GM18507 (cell line): ENCODE measurements at regions not wholly inside any gene's neighbourhood (a gene's known extent, or its start where the extent isn't known, plus 50 kb on each side); places are given as distances from the start of the nearest gene placed in this dataset.
"Not testable (repeated sequence)": the region's sequence is repeated elsewhere in the genome, so short reads cannot be mapped to it uniquely, and the experiment has no call there.

Source experiments
- DNase-seq: peaks from one replicate; pipeline ENCODE4 v3.0.0; 2011; ENCODE audit warnings: low read depth; ENCODE audit not compliant: insufficient read length; ENCODE audit errors: extremely low spot score
- FAIRE-seq: peaks from 2 replicates; lab custom pipeline; 2011; peaks lifted over from hg19 to GRCh38; lab: Jason Lieb, UNC

DNA sequence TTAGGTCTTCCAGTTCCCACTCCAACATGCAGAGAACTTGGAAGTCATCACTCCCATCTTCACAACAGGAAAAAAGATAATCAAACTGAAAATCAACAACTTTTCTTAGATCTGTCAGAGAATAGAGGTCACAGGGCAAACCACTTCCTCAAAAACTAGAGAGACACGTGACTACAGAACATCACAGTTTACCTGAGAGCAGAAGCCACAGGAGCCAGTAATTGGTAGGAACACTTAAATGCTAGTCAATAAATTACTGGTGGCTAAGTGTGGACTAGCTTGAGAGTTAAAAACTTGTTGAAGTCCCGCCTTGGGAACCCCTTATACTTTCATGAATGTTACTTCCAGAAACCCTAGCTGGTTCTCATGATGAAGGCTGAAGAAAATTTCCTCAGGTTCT, 81.1 kb downstream of the THSD1 start:
- not testable (repeated sequence) for DNase-seq
- FAIRE-seq, result peak; percentile 85

DNA sequence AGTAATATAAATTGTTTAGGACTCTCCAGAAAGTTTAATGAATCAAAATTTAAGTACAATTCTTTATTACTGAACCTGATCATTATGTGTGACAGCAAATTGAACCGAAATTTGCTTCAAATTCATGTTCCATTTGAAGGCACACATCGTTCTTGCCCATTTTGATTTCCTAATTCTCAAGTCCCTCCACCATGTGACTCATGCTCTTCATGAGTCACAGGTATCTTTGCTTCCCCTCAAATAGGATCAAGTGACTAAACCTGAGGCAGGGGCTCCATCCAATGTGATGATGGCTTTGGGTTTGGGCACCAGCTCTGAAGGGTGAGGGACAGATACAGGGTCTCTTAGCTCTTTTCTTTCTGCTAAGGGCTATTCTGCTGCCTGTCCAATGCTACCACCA, 86.1 kb downstream of the THSD1 start:
- FAIRE-seq (no peak), DNase-seq (no peak)

- DNase-seq, FAIRE-seq: not testable (repeated sequence)
Measured at GRCh38 chr13:52309833-52310232, 96.1 kb downstream of the THSD1 start.

DNA sequence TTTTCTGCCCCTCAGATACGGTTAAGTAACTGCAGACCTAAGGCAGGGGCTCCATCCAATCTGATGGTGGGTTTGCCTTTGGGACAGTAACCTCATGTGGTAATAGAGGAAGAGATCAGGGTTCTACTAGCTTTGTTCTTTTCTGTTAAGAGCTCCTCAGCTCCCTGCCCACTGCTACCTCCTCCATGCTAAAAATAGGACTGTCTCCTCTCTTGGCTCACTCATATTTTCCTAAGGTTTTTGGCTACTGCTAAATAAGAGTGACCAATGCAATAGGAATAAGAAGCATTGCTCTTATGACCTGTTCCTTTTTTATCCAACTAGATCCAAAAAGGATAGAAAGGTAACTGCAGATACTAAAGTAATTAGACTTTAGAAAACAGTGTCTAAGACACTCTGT, 99.6 kb downstream of the THSD1 start:
- FAIRE-seq, DNase-seq: not testable (repeated sequence)

- not testable (repeated sequence) for DNase-seq, FAIRE-seq
Measured at GRCh38 chr13:52303098-52303497, 102.9 kb downstream of the THSD1 start.

DNA sequence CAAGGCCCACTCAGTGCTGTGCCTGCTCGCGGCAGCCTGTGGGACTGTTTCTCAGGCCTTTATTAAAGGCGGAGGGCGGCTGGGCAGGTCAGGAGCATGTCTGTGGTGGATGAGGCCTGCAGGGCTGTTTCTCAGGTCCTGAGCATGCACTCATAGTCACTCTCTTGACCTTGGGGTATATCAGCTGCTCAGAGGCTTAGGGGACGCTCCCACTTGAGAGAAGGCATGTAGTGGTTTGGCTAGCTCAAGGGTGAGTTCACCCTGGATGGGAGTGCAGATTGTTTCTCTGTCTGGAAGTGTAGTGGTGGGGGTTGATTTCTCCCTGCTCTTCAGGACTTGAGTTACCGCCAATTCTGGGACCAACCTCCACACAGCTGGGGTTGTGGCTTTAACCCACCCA, 103.3 kb downstream of the THSD1 start:
- not testable (repeated sequence) for DNase-seq, FAIRE-seq

GRCh38 chr13:52301810-52302400, 104.1 kb downstream of the THSD1 start:
- not testable (repeated sequence) for FAIRE-seq, DNase-seq

GRCh38 chr13:52298079-52298661, 107.8 kb downstream of the THSD1 start:
- not testable (repeated sequence) for FAIRE-seq, DNase-seq

DNA sequence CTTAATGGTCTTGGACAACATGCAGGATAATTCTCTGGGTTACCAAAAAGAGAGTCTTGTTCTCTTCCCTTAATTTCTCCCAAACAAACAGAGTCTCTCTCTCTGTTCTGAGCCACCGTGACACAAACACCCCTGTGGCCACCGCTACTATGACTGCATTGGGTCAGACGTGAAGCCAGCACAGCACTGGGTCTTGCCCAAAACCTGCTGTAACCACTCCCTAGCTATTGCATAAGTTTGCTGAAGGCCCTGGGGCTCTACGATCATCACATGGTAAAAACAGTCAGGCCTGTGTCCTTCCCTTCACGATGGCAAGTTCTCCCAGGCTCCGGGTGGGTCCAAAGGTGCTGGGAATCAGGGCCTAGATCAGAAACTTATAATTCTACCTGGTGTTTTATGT, 117.1 kb downstream of the THSD1 start:
- not testable (repeated sequence) for FAIRE-seq, DNase-seq

GRCh38 chr13:52281387-52281786, 122.0 kb upstream of the NEK3 start:
- FAIRE-seq, DNase-seq: not testable (repeated sequence)

DNA sequence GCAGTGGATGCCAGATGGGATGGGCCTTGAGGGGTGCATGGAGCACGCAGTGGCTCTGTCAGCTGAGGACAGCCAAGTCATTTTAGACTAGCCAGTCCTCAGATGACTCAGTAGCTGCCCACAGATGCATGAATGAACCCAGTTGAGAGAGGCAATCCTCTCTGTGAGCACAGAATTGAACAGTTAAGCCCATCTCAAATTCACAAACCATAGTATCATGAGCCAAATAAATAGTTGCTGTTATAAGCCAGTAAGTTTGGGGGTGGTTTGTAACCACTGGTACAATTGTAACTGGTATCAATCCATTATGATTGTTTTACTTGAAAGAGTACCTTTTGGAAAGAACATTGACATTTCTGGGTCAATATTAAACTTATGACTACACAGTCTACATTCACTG, 120.0 kb upstream of the NEK3 start:
- not testable (repeated sequence) for DNase-seq, FAIRE-seq

DNA sequence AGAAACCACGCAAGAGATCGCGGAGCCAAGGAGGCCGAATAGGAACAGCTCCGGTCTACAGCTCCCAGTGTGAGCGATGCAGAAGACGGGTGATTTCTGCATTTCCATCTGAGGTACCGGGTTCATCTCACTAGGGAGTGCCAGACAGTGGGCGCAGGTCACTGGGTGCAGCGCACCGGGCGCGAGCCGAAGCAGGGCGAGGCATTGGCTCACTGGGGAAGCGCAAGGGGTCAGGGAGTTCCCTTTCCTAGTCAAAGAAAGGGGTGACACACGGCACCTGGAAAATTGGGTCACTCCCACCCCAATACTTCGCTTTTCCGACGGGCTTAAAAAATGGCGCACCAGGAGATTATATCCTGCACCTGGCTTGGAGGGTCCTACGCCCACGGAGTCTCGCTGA, 94.9 kb upstream of the NEK3 start:
- not testable (repeated sequence) for DNase-seq, FAIRE-seq

- not testable (repeated sequence) for DNase-seq
- FAIRE-seq, result peak; percentile 54
Measured at GRCh38 chr13:52240752-52241151, 81.4 kb upstream of the NEK3 start.

DNA sequence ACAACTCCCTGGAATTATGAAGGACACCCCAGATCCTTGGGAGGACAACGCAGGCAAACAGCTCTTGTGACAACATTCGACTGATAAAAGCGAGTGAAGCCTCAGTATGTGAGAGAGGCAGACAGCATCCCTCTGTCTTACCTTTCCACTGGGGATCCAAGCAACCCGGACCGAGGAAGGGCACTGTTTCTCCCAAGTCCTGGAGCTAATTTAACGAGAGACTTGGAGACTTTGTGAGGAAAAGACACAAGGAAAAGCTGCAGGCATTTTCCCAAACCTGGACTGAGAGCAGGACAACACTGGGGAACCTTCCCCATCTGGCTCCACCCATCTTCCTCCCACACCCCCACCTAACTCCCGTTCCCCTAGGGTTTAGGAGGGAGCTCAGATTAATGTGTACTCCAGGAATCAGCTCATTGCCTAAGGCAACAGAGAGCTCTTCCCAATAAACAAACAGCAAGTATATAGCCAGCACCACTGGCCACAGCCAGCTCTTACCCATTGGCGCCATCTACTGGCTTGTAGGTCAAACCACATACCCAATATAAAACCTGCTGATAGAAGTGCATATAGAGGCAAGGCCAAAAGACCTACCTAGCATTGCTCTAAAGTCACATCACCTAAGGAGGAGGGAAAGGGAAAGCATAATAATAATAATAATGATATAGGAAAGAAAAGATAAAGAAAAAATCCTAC, 76.7 kb upstream of the NEK3 start:
- peak; percentile 79 for FAIRE-seq
- DNase-seq, result not testable (repeated sequence)

- not testable (repeated sequence) for DNase-seq, FAIRE-seq
Measured at GRCh38 chr13:52234928-52235327, 75.5 kb upstream of the NEK3 start.

DNA sequence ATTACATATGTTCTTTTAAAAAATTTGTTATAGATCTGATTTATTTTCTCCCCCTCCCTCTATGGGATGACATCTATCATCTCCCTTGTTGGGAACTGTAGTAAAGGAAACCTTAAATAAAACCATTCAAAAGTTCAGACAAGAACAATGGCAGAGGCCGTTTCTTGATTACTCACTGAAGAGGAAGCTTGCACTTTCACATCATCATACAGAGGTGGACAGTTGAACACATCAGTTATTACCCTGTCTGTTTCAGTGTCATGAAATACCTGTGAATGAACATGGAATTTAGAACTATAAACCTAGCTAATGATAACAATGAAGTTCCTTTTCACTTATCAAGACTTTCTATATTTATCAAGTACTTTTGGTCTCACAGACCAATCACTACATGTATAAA, 63.7 kb upstream of the NEK3 start:
- not testable (repeated sequence) for DNase-seq
- peak; percentile 80 for FAIRE-seq

GRCh38 chr13:52213920-52214319, 54.5 kb upstream of the NEK3 start:
- not testable (repeated sequence) for DNase-seq, FAIRE-seq

- not testable (repeated sequence) for DNase-seq, FAIRE-seq
Measured at GRCh38 chr13:52212886-52213285, 53.5 kb upstream of the NEK3 start.

- FAIRE-seq, DNase-seq: not testable (repeated sequence)
Measured at GRCh38 chr13:52211416-52211776, 52.0 kb upstream of the NEK3 start.

DNA sequence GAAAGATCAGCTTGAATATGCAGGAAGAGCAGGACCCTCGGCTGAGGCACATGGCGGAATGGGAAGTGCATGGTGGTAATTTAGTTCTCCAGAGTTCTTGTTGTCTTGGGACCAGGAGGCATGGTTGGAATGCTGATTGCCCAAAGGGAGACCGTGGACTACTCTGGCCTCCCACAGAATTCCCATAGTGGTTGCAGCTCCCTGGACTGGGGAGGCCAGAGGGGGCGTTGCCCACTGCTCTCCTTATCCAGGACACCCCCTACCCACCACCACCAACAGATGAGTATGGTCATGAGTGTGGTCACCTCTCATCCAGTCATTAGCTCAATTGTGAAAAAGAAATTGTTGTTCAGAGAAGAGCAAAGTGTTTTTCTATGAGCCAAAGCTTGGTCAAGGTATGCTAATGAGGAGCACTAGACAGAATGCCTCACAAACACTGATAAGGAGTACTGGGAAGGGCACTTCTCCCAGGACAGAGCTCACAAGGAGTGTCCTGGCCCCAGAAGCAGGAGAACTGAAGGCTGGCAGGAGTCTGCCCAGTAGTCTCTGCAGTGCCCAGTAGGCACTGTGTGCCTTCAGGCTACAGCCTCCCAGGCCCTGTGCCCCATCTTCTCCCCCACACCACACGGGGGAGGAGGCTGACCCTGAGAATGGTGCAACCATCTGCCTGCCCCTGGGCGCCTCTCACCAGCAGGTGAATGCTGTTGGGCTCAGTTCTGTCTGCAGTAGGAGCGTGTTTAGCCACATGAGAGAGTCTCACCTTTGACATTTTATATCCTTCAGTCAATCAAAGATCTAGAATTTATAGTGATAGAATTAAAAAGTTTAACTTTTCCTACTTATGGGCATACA, 51.4 kb upstream of the NEK3 start:
- DNase-seq, FAIRE-seq: not testable (repeated sequence)
